H1 (cell line): ENCODE measurements at regions not wholly inside any gene's neighbourhood (a gene's known extent, or its start where the extent isn't known, plus 50 kb on each side); places are given as distances from the start of the nearest gene placed in this dataset.

Source experiments
- CTCF ChIA-PET: fragments of 300-600 bp; sonication (Branson Sonifier 250); formaldehyde crosslinking; loops from one replicate; lab custom pipeline; 2021; ENCODE audit not compliant: partially characterized antibody; lab: Charles Lee
- POLR2A ChIA-PET: fragments of 300-600 bp; sonication (Branson Sonifier 250); formaldehyde crosslinking; loops from one replicate; lab custom pipeline; 2021; ENCODE audit warnings: inconsistent platforms; ENCODE audit not compliant: partially characterized antibody; lab: Charles Lee
- DNase-seq, 2 experiments: peaks; one replicate each; pipeline versions ENCODE4 v3.0.0 to v3.0.0-alpha.2; 2010 to 2022; ENCODE audit warnings: low spot score in 2 of 2, low read depth in 1 of 2, mixed read lengths in 1 of 2
- FAIRE-seq: peaks from 2 replicates; lab custom pipeline; 2011; peaks lifted over from hg19 to GRCh38; lab: Jason Lieb, UNC
- H2AFZ ChIP-seq: 2 replicates; pipeline ENCODE4 v1.8.1; 2012; ENCODE audit warnings: low read length, inconsistent platforms
- H2AK5ac ChIP-seq: 2 replicates; pipeline ENCODE4 v1.6.1; 2013; ENCODE audit warnings: low read depth, low read length
- H2BK120ac ChIP-seq: replicated peaks from 2 replicates; pipeline ENCODE3; 2013; ENCODE audit warnings: low read depth, low read length, inconsistent platforms
- H2BK12ac ChIP-seq: 2 replicates; pipeline ENCODE4 v1.6.1; 2013; ENCODE audit warnings: low read depth, low read length
- H2BK15ac ChIP-seq: 2 replicates; pipeline ENCODE4 v1.6.1; 2013; ENCODE audit warnings: low read length
- H2BK20ac ChIP-seq: 2 replicates; pipeline ENCODE4 v1.6.1; 2013; ENCODE audit warnings: low read length
- H2BK5ac ChIP-seq: 2 replicates; pipeline ENCODE4 v1.6.1; 2013; ENCODE audit warnings: low read depth, low read length
- H3K14ac ChIP-seq: 2 replicates; pipeline ENCODE4 v1.6.1; 2013; ENCODE audit warnings: inconsistent platforms; ENCODE audit not compliant: insufficient read length
- H3K18ac ChIP-seq: 2 replicates; pipeline ENCODE4 v1.6.1; 2013; ENCODE audit warnings: low read length; ENCODE audit errors: extremely low read depth
- H3K23ac ChIP-seq: 2 replicates; pipeline ENCODE4 v1.6.1; 2013; ENCODE audit warnings: inconsistent platforms; ENCODE audit not compliant: insufficient read length
- H3K23me2 ChIP-seq: 2 replicates; pipeline ENCODE4 v1.6.1; 2013; ENCODE audit warnings: low read depth, low read length
- H3K27ac ChIP-seq: 2 replicates; pipeline ENCODE4 v1.6.1; 2011; ENCODE audit warnings: low read depth, low read length, inconsistent platforms
- H3K27me3 ChIP-seq, 4 experiments: replicated peaks in 1 of 4; 1 replicate in 1 of 4; 2 replicates in 3 of 4; pipeline versions ENCODE4 v1.6.1 to v1.8.1; 2011 to 2013; ENCODE audit warnings: low read length in 3 of 4, mild to moderate bottlenecking in 3 of 4, inconsistent platforms in 2 of 4, mixed read lengths in 2 of 4, moderate library complexity in 1 of 4; ENCODE audit not compliant: control insufficient read depth in 3 of 4, insufficient read depth in 3 of 4; ENCODE audit errors: extremely low read depth in 1 of 4
- H3K36me3 ChIP-seq, 4 experiments: 2 replicates each; pipeline versions ENCODE4 v1.6.1 to v1.8.1; 2011 to 2013; ENCODE audit warnings: mild to moderate bottlenecking in 4 of 4, low read length in 3 of 4, moderate library complexity in 2 of 4, control low read depth in 1 of 4, inconsistent platforms in 1 of 4; ENCODE audit not compliant: insufficient read depth in 4 of 4, control insufficient read depth in 2 of 4
- H3K4ac ChIP-seq: replicated peaks from 2 replicates; pipeline ENCODE3; 2013; ENCODE audit warnings: low read length, low read depth, mixed read lengths, inconsistent platforms; ENCODE audit not compliant: insufficient read length
- H3K4me1 ChIP-seq, 4 experiments: replicated peaks in 1 of 4; 1 replicate in 1 of 4; 2 replicates in 3 of 4; pipeline versions ENCODE4 v1.6.1 to v1.8.1; 2011 to 2013; ENCODE audit warnings: low read length in 3 of 4, inconsistent platforms in 2 of 4, mixed read lengths in 1 of 4; ENCODE audit not compliant: insufficient read depth in 4 of 4, control insufficient read depth in 3 of 4
- H3K4me2 ChIP-seq, 2 experiments: 2 replicates each; pipeline versions ENCODE4 v1.6.1 to v1.8.1; 2011 to 2013; ENCODE audit warnings: low read depth in 2 of 2, low read length in 2 of 2, control low read depth in 1 of 2, inconsistent platforms in 1 of 2, mild to moderate bottlenecking in 1 of 2; ENCODE audit not compliant: insufficient read depth in 1 of 2
- H3K4me3 ChIP-seq, 4 experiments: fragments of 200-600, 300-600 bp in 1 of 4; sonication (generic), shearing (Covaris generic), sonication (Bioruptor Twin) in 1 of 4; 2 replicates each; pipeline versions ENCODE4 v1.5.1 to v1.8.1; 2011 to 2016; ENCODE audit warnings: low read length in 4 of 4, low read depth in 3 of 4, control low read depth in 2 of 4, inconsistent platforms in 2 of 4, mild to moderate bottlenecking in 2 of 4, mixed read lengths in 1 of 4, moderate library complexity in 1 of 4; ENCODE audit not compliant: insufficient read depth in 2 of 4; ENCODE audit errors: extremely low read depth in 1 of 4
- H3K56ac ChIP-seq: replicated peaks from 2 replicates; pipeline ENCODE3; 2013; ENCODE audit warnings: low read depth, mild to moderate bottlenecking, mixed read lengths, low read length, inconsistent platforms; ENCODE audit not compliant: insufficient read length
- H3K79me1 ChIP-seq: 2 replicates; pipeline ENCODE4 v1.6.1; 2013; ENCODE audit warnings: low read depth, low read length, control low read depth
- H3K79me2 ChIP-seq, 2 experiments: 2 replicates each; pipeline versions ENCODE4 v1.6.1 to v1.8.1; 2012 to 2013; ENCODE audit warnings: low read length in 2 of 2, mild to moderate bottlenecking in 2 of 2, inconsistent platforms in 1 of 2; ENCODE audit not compliant: insufficient read depth in 2 of 2, control insufficient read depth in 1 of 2
- H3K9ac ChIP-seq, 4 experiments: replicated peaks in 1 of 4; 1 replicate in 1 of 4; 2 replicates in 3 of 4; pipeline versions ENCODE4 v1.6.1 to v1.8.1; 2011 to 2013; ENCODE audit warnings: low read depth in 3 of 4, low read length in 3 of 4, control low read depth in 2 of 4, mild to moderate bottlenecking in 2 of 4, moderate library complexity in 2 of 4, inconsistent platforms in 1 of 4; ENCODE audit errors: extremely low read depth in 1 of 4
- H3K9me3 ChIP-seq, 2 experiments: 2 replicates each; pipeline versions ENCODE4 v1.6.1 to v1.8.1; 2012 to 2013; ENCODE audit warnings: mild to moderate bottlenecking in 2 of 2, moderate library complexity in 2 of 2, control low read depth in 1 of 2, inconsistent platforms in 1 of 2, low read depth in 1 of 2, low read length in 1 of 2, mixed read lengths in 1 of 2; ENCODE audit not compliant: insufficient read depth in 2 of 2
- H4K20me1 ChIP-seq, 2 experiments: replicated peaks in 1 of 2; 2 replicates each; pipeline versions ENCODE3 to v1.8.1; 2011 to 2013; ENCODE audit warnings: inconsistent platforms in 2 of 2, low read length in 2 of 2, mild to moderate bottlenecking in 1 of 2; ENCODE audit not compliant: insufficient read depth in 2 of 2, control insufficient read depth in 1 of 2
- H4K5ac ChIP-seq: 2 replicates; pipeline ENCODE4 v1.6.1; 2013; ENCODE audit warnings: low read length, low read depth, mixed read lengths, inconsistent platforms; ENCODE audit not compliant: insufficient read length
- H4K8ac ChIP-seq: 2 replicates; pipeline ENCODE4 v1.8.0; 2013; ENCODE audit warnings: mild to moderate bottlenecking, moderate library complexity, low read length, inconsistent platforms; ENCODE audit not compliant: insufficient read depth; ENCODE audit errors: extremely low read depth
- H4K91ac ChIP-seq: replicated peaks from 2 replicates; pipeline ENCODE3; 2013; ENCODE audit warnings: low read length, mixed read lengths, inconsistent platforms; ENCODE audit not compliant: insufficient read length
- ATF3 ChIP-seq: IDR thresholded peaks from 2 replicates; pipeline ENCODE4 v1.6.1; 2011; ENCODE audit warnings: low read depth, mild to moderate bottlenecking, low read length; ENCODE audit not compliant: insufficient read depth
- CBX5 ChIP-seq: fragments of 300-800, 300-1000 bp; sonication (generic); IDR thresholded peaks from 2 replicates; pipeline ENCODE4 v1.7.1; 2016; ENCODE audit warnings: antibody characterized with exemption, low read length, low read depth
- CEBPB ChIP-seq: IDR thresholded peaks from 2 replicates; pipeline ENCODE4 v1.6.1; 2012; ENCODE audit warnings: low read depth, low read length
- CHD1 ChIP-seq: IDR thresholded peaks from 2 replicates; pipeline ENCODE4 v1.6.1; 2012; ENCODE audit warnings: low read depth, low read length, improper control_type of control experiment
- CHD2 ChIP-seq: IDR thresholded peaks from 2 replicates; pipeline ENCODE4 v1.6.1; 2012; ENCODE audit warnings: low read length, improper control_type of control experiment
- FOSL1 ChIP-seq: IDR thresholded peaks from 2 replicates; pipeline ENCODE4 v1.6.1; 2011; ENCODE audit warnings: mild to moderate bottlenecking, low read depth, low read length, moderate library complexity; ENCODE audit not compliant: insufficient read depth
- JUND ChIP-seq: IDR thresholded peaks from 2 replicates; pipeline ENCODE4 v1.6.1; 2011; ENCODE audit warnings: mild to moderate bottlenecking, improper control_type of control experiment, low read length
- KDM1A ChIP-seq: fragments of 200-600, 300-600 bp; sonication (generic); IDR thresholded peaks from 2 replicates; pipeline ENCODE4 v1.7.1; 2016; ENCODE audit warnings: mild to moderate bottlenecking, low read length, borderline replicate concordance
- MAFK ChIP-seq: IDR thresholded peaks from 2 replicates; pipeline ENCODE4 v1.6.1; 2012; ENCODE audit warnings: low read depth, mild to moderate bottlenecking, improper control_type of control experiment, low read length
- MAX ChIP-seq: IDR thresholded peaks from 2 replicates; pipeline ENCODE4 v1.6.1; 2012; ENCODE audit warnings: inconsistent platforms
- PHF8 ChIP-seq: fragments of 200-600 bp; sonication (generic); conservative IDR thresholded peaks from 2 replicates; pipeline ENCODE4 v1.7.1; 2012; ENCODE audit warnings: low read depth, mild to moderate bottlenecking, inconsistent platforms, low read length, moderate library complexity
- POLR2A ChIP-seq, 2 experiments: IDR thresholded peaks; 1 replicate in 1 of 2; 2 replicates in 1 of 2; pipeline ENCODE4 v1.6.1; 2011; ENCODE audit warnings: low read depth in 2 of 2, low read length in 2 of 2, mild to moderate bottlenecking in 2 of 2; ENCODE audit errors: control extremely low read depth in 1 of 2
- POLR2AphosphoS5 ChIP-seq: IDR thresholded peaks from 2 replicates; pipeline ENCODE4 v1.6.1; 2011; ENCODE audit warnings: low read depth, low read length
- POU5F1 ChIP-seq: IDR thresholded peaks from 2 replicates; pipeline ENCODE4 v1.6.1; 2011; ENCODE audit warnings: low read depth, mild to moderate bottlenecking, low read length, moderate library complexity
- SIRT6 ChIP-seq: IDR thresholded peaks from one replicate; pipeline ENCODE4 v1.7.1; 2012; ENCODE audit warnings: low read length, inconsistent platforms
- SIX5 ChIP-seq: IDR thresholded peaks from 2 replicates; pipeline ENCODE4 v1.6.1; 2011; ENCODE audit warnings: mild to moderate bottlenecking, low read depth, low read length
- SP1 ChIP-seq: IDR thresholded peaks from 2 replicates; pipeline ENCODE4 v1.6.1; 2011; ENCODE audit warnings: low read depth, low read length
- WGBS, 2 experiments: shearing (Covaris generic) in 1 of 2; methylation state at CpG; one replicate each; pipeline versions ENCODE4 v1.1.6 to v1.1.7; 2013 to 2015; ENCODE audit warnings: low lambda C conversion rate in 2 of 2, mixed read lengths in 2 of 2, inconsistent platforms in 1 of 2, low coverage in 1 of 2, missing lambda C conversion rate in 1 of 2; ENCODE audit not compliant: insufficient replicate concordance in 2 of 2, insufficient coverage in 1 of 2, insufficient read length in 1 of 2; ENCODE audit errors: extremely low coverage in 1 of 2, missing lambda C conversion rate in 1 of 2; 5-methylcytosine and 5-hydroxymethylcytosine counted together

- DNase-seq, result no peak
- CTCF ChIA-PET, result no interaction called here
- no peak overlapping the region for H3K56ac ChIP-seq
- no peak overlapping the region for H4K5ac ChIP-seq
- H3K79me1 ChIP-seq, result no peaks in the 10 kb centered on the region
- H2BK12ac ChIP-seq, result no peak overlapping the region
- TF ChIP-seq CHD1 (no peak), FOSL1 (no peak), MAX (no peak), PHF8 (no peak), POLR2AphosphoS5 (no peak), POU5F1 (no peak), SP1 (no peak), JUND (no peak), SIRT6 (no peak), KDM1A (no peak), CEBPB (no peak), POLR2A (IDR thresholded peaks at IDR 0.05; ENCODE audit: control extremely low read depth in 1 of 2, low read depth in 2 of 2, low read length in 2 of 2) (no peak), ATF3 (no peak), CBX5 (no peak), SIX5 (no peak), MAFK (no peak), CHD2 (no peak)
- H2AFZ ChIP-seq, result no peak overlapping the region
- H3K23me2 ChIP-seq, result no peaks in the 10 kb centered on the region
- H2BK15ac ChIP-seq, result no peak overlapping the region
- no peak overlapping the region for H2BK120ac ChIP-seq
- peaks cover 0 to 1% (median 0%) of the 10 kb centered on the region in 4 experiments; a peak in 1 of 7 replicates for H3K27me3 ChIP-seq
- FAIRE-seq, result no peak
- no peaks in the 10 kb centered on the region for H3K36me3 ChIP-seq
- no peak overlapping the region for H3K4me2 ChIP-seq
- no peak overlapping the region for H4K91ac ChIP-seq
- no peak overlapping the region for H3K4ac ChIP-seq
- H3K9me3 ChIP-seq, result no peaks in the 10 kb centered on the region
- POLR2A ChIA-PET, result no interaction called here
- no peak overlapping the region for H4K8ac ChIP-seq
- WGBS, 2 experiments, result 100% methylated on average over 1 of the region's 1 CpG; no CpG with 5 or more reads in 1 of the 2 experiments
- H2BK5ac ChIP-seq, result no peak overlapping the region
- no peaks in the 10 kb centered on the region for H3K79me2 ChIP-seq
- H3K4me1 ChIP-seq, result no peaks in the 10 kb centered on the region
- no peak overlapping the region for H2BK20ac ChIP-seq
- H3K27ac ChIP-seq, result no peak overlapping the region
- H3K23ac ChIP-seq, result no peak overlapping the region
- no peak overlapping the region for H3K9ac ChIP-seq
- no peak overlapping the region for H3K18ac ChIP-seq
- no peak overlapping the region for H2AK5ac ChIP-seq
- no peak overlapping the region for H3K14ac ChIP-seq
- H4K20me1 ChIP-seq, result no peaks in the 10 kb centered on the region
- no peak overlapping the region for H3K4me3 ChIP-seq
These were observed 1236.3 kb upstream of the ACVR2A start for GRCh38 chr2:146608490-146608889.
